A549 (cell line): ENCODE measurements at regions not wholly inside any gene's neighbourhood (a gene's known extent, or its start where the extent isn't known, plus 50 kb on each side); places are given as distances from the start of the nearest gene placed in this dataset.
"Not testable (repeated sequence)": the region's sequence is repeated elsewhere in the genome, so short reads cannot be mapped to it uniquely, and the experiment has no call there.

ENCODE experiments used
- ATAC-seq, 2 experiments: fragments of 200-7000 bp in 1 of 2; fragments of >200 bp in 1 of 2; cut with Nextera tagmentation in 1 of 2; cut with Tn5 transposase in 1 of 2; 3 replicates each; pipeline versions ENCODE4 v1.8.0 to v1.9.1; 2018 to 2020; ENCODE audit warnings: mild to moderate bottlenecking in 1 of 2, moderate library complexity in 1 of 2
- CTCF ChIA-PET: fragments of 300-600 bp; sonication (Branson Sonifier 250); formaldehyde crosslinking; extraction: SDS; loops from one replicate; lab custom pipeline; 2021; ENCODE audit warnings: antibody characterized with exemption, inconsistent platforms; lab: Yijun Ruan, JAX
- POLR2A ChIA-PET: fragments of 350-600 bp; formaldehyde crosslinking; extraction: SDS; loops from one replicate; lab custom pipeline; 2021; ENCODE audit warnings: antibody characterized with exemption, inconsistent platforms; lab: Yijun Ruan, JAX
- DNase-seq, 2 experiments: peaks; one replicate each; pipeline versions ENCODE4 v3.0.0 to v3.0.0-alpha.2; 2011 to 2016; ENCODE audit warnings: low read depth in 1 of 2, low spot score in 1 of 2
- FAIRE-seq: peaks from 2 replicates; lab custom pipeline; 2011; peaks lifted over from hg19 to GRCh38; lab: Jason Lieb, UNC
- H3K27ac ChIP-seq, 2 experiments: fragments of >200 bp; sonication (Bioruptor Twin); formaldehyde crosslinking; 3 replicates each; pipeline ENCODE4 v1.5.1; 2016 to 2017
- H3K4me1 ChIP-seq: fragments of >200 bp; sonication (Bioruptor Twin); formaldehyde crosslinking; 3 replicates; pipeline ENCODE4 v1.6.1; 2016
- H3K4me2 ChIP-seq: fragments of >200 bp; sonication (Bioruptor Twin); formaldehyde crosslinking; 3 replicates; pipeline ENCODE4 v1.6.1; 2016
- H3K4me3 ChIP-seq: fragments of >200 bp; sonication (Bioruptor Twin); formaldehyde crosslinking; 3 replicates; pipeline ENCODE4 v1.5.1; 2016
- H3K9me3 ChIP-seq: fragments of >200 bp; sonication (Bioruptor Twin); formaldehyde crosslinking; 3 replicates; pipeline ENCODE4 v1.6.1; 2016
- ATOH8 ChIP-seq: fragments of 250-450 bp; sonication (Bioruptor Pico); IDR thresholded peaks from 2 replicates; pipeline ENCODE4 v1.5.0; 2020; ENCODE audit warnings: low read depth, mild to moderate bottlenecking, moderate library complexity
- BCL3 ChIP-seq: fragments of >200 bp; sonication (Bioruptor Twin); formaldehyde crosslinking; IDR thresholded peaks from 3 replicates; pipeline ENCODE4 v1.6.1; 2016
- BHLHE40 ChIP-seq: IDR thresholded peaks from 2 replicates; pipeline ENCODE4 v1.6.1; 2012; ENCODE audit warnings: low read depth, low read length, inconsistent platforms
- CHD2 ChIP-seq: fragments of 150-350 bp; IDR thresholded peaks from 2 replicates; pipeline ENCODE4 v1.6.1; 2014; ENCODE audit warnings: low read length; ENCODE audit not compliant: partially characterized antibody
- CHD4 ChIP-seq: fragments of 200-600 bp; sonication (generic); IDR thresholded peaks from 2 replicates; pipeline ENCODE4 v1.6.1; 2016; ENCODE audit warnings: antibody characterized with exemption, mild to moderate bottlenecking, borderline replicate concordance
- CTCF ChIP-seq: fragments of >200 bp; sonication (Bioruptor Twin); formaldehyde crosslinking; IDR thresholded peaks from 3 replicates; pipeline ENCODE4 v1.5.1; 2016
- EHF ChIP-seq: fragments of 250-450 bp; sonication (Bioruptor Pico); IDR thresholded peaks from 2 replicates; pipeline ENCODE4 v1.5.0; 2020; ENCODE audit warnings: mild to moderate bottlenecking
- EHMT2 ChIP-seq: fragments of 200-600 bp; sonication (generic); IDR thresholded peaks from 2 replicates; pipeline ENCODE4 v1.6.1; 2016; ENCODE audit warnings: antibody characterized with exemption, low read depth, mild to moderate bottlenecking, moderate library complexity
- ELK1 ChIP-seq: fragments of 150-350 bp; IDR thresholded peaks from 2 replicates; pipeline ENCODE4 v1.6.1; 2014; ENCODE audit warnings: low read depth, mild to moderate bottlenecking, low read length
- FOSL2 ChIP-seq, 2 experiments: fragments of 450-650 bp in 1 of 2; fragments of >200 bp in 1 of 2; sonication (Bioruptor Twin) in 1 of 2; formaldehyde crosslinking; IDR thresholded peaks; 2 replicates each; pipeline versions ENCODE4 v1.5.0 to v1.6.1; 2016 to 2020; ENCODE audit warnings: mild to moderate bottlenecking in 1 of 2, moderate library complexity in 1 of 2
- HMGXB4 ChIP-seq: fragments of 250-450 bp; sonication (Bioruptor Pico); IDR thresholded peaks from 2 replicates; pipeline ENCODE4 v1.5.0; 2021; ENCODE audit warnings: mild to moderate bottlenecking, moderate library complexity, borderline replicate concordance
- HOXA7 ChIP-seq: fragments of 250-450 bp; sonication (Bioruptor Pico); IDR thresholded peaks from 2 replicates; pipeline ENCODE4 v1.5.0; 2020; ENCODE audit warnings: mild to moderate bottlenecking, moderate library complexity
- HOXB13 ChIP-seq: fragments of 250-450 bp; sonication (Bioruptor Pico); IDR thresholded peaks from 2 replicates; pipeline ENCODE4 v1.5.0; 2020; ENCODE audit warnings: low read depth, mild to moderate bottlenecking, moderate library complexity
- HOXB5 ChIP-seq: fragments of 250-450 bp; sonication (Bioruptor Pico); IDR thresholded peaks from 2 replicates; pipeline ENCODE4 v1.5.0; 2020; ENCODE audit warnings: mild to moderate bottlenecking, moderate library complexity
- KDM5A ChIP-seq: fragments of 200-600 bp; sonication (generic); IDR thresholded peaks from 2 replicates; pipeline ENCODE4 v1.6.1; 2016; ENCODE audit warnings: antibody characterized with exemption, mild to moderate bottlenecking
- MAX ChIP-seq: IDR thresholded peaks from 2 replicates; pipeline ENCODE4 v1.6.1; 2012
- POLR2A ChIP-seq: IDR thresholded peaks from 2 replicates; pipeline ENCODE4 v1.6.1; 2012; ENCODE audit warnings: mild to moderate bottlenecking, low read length
- POLR2AphosphoS2 ChIP-seq: conservative IDR thresholded peaks from 2 replicates; pipeline ENCODE4 v1.6.1; 2012; ENCODE audit warnings: low read length, improper control_type of control experiment, inconsistent platforms
- RARB ChIP-seq: fragments of 250-450 bp; sonication (Bioruptor Pico); IDR thresholded peaks from 2 replicates; pipeline ENCODE4 v1.8.0; 2021; ENCODE audit warnings: mild to moderate bottlenecking, moderate library complexity
- RCOR1 ChIP-seq: fragments of 150-350 bp; IDR thresholded peaks from 2 replicates; pipeline ENCODE4 v1.6.1; 2014; ENCODE audit warnings: antibody characterized with exemption, low read length, low read depth
- SMC3 ChIP-seq: fragments of >200 bp; sonication (Bioruptor Twin); formaldehyde crosslinking; IDR thresholded peaks from 3 replicates; pipeline ENCODE4 v1.6.1; 2018; ENCODE audit warnings: inconsistent platforms
- TFCP2L1 ChIP-seq: fragments of 250-450 bp; sonication (Bioruptor Pico); IDR thresholded peaks from 2 replicates; pipeline ENCODE4 v1.5.0; 2021; ENCODE audit warnings: mild to moderate bottlenecking
- TP53 ChIP-seq: fragments of 250-450 bp; sonication (Bioruptor Pico); IDR thresholded peaks from 2 replicates; pipeline ENCODE4 v1.5.0; 2021; ENCODE audit warnings: mild to moderate bottlenecking, moderate library complexity
- USF2 ChIP-seq: fragments of 450-650 bp; IDR thresholded peaks from 2 replicates; pipeline ENCODE4 v1.6.1; 2014; ENCODE audit warnings: antibody characterized with exemption
- ZC3H11A ChIP-seq: fragments of 450-650 bp; IDR thresholded peaks from 2 replicates; pipeline ENCODE4 v1.6.1; 2014; ENCODE audit warnings: antibody characterized with exemption, mild to moderate bottlenecking
- ZSCAN20 ChIP-seq: fragments of 250-450 bp; sonication (Bioruptor Pico); IDR thresholded peaks from 2 replicates; pipeline ENCODE4 v1.8.0; 2022; ENCODE audit warnings: mild to moderate bottlenecking, moderate library complexity
- WGBS: methylation state at CpG from one replicate; pipeline ENCODE4 v1.1.6; 2017; ENCODE audit errors: missing lambda C conversion rate; 5-methylcytosine and 5-hydroxymethylcytosine counted together

- no peak overlapping the region for H3K4me2 ChIP-seq
- no peak overlapping the region for H3K27ac ChIP-seq
- CTCF ChIA-PET: no interaction called here
- H3K9me3 ChIP-seq: no peaks in the 10 kb centered on the region
- no peak overlapping the region for H3K4me3 ChIP-seq
- POLR2A ChIA-PET: no interaction called here
- DNase-seq (no peak), ATAC-seq (no peak), FAIRE-seq (no peak)
- TF ChIP-seq SMC3 (no peak), TP53 (no peak), HMGXB4 (CRISPR knock-in tag) (no peak), HOXB5 (CRISPR knock-in tag) (no peak), KDM5A (no peak), ZSCAN20 (CRISPR knock-in tag) (no peak), BHLHE40 (no peak), FOSL2 (IDR thresholded peaks at IDR 0.05) (no peak), FOSL2 (CRISPR knock-in tag; IDR thresholded peaks at IDR 0.05) (no peak), CHD4 (no peak), CTCF (no peak)
- no peaks in the 10 kb centered on the region for H3K4me1 ChIP-seq
Observed at GRCh38 chr4:79552311-79552710, 144.3 kb upstream of the GK2 start.

- CTCF ChIA-PET: no interaction called here
- DNase-seq (no peak), ATAC-seq (no peak), FAIRE-seq (no peak)
- Histone ChIP-seq H3K4me3 (no peak overlapping the region), H3K9me3 (no peaks in the 10 kb centered on the region), H3K4me2 (no peak overlapping the region), H3K4me1 (no peaks in the 10 kb centered on the region), H3K27ac (no peak overlapping the region)
- POLR2A ChIA-PET: no interaction called here
- WGBS: 11% methylated on average over 5 of the region's 5 CpGs
- no peak for TF ChIP-seq USF2
- TF ChIP-seq TP53: no peak
- no peak for TF ChIP-seq POLR2AphosphoS2
- TF ChIP-seq CHD2: no peak
- no peak for TF ChIP-seq EHMT2
- TF ChIP-seq BCL3: no peak
- no peak for TF ChIP-seq HOXA7 (CRISPR knock-in tag)
- no peak for TF ChIP-seq ATOH8 (CRISPR knock-in tag)
- TF ChIP-seq ZC3H11A: no peak
Observed at GRCh38 chr4:79551555-79551954, 143.5 kb upstream of the GK2 start.

GRCh38 chr4:79547851-79548250 is 139.8 kb upstream of the GK2 start:
- ATAC-seq: no peak
- H3K4me2 ChIP-seq: no peak overlapping the region
- no peak overlapping the region for H3K27ac ChIP-seq
- TF ChIP-seq MAX (no peak), TFCP2L1 (CRISPR knock-in tag) (no peak), ZC3H11A (no peak), CHD2 (no peak), RARB (CRISPR knock-in tag) (no peak), EHF (CRISPR knock-in tag) (no peak), POLR2AphosphoS2 (no peak), HOXB5 (CRISPR knock-in tag) (no peak), HOXB13 (CRISPR knock-in tag) (no peak), RCOR1 (no peak), POLR2A (no peak), ELK1 (no peak)
- CTCF ChIA-PET: no interaction called here
- H3K9me3 ChIP-seq: no peaks in the 10 kb centered on the region
- FAIRE-seq: no peak
- H3K4me3 ChIP-seq: no peak overlapping the region
- WGBS: 4% methylated on average over 3 of the region's 3 CpGs
- POLR2A ChIA-PET: no interaction called here
- DNase-seq: no peak
- H3K4me1 ChIP-seq: no peaks in the 10 kb centered on the region

GRCh38 chr4:79545292-79545691 is 137.3 kb upstream of the GK2 start:
- H3K4me3 ChIP-seq, H3K4me1 ChIP-seq, FAIRE-seq, POLR2A ChIA-PET, CTCF ChIA-PET, ATAC-seq, H3K27ac ChIP-seq, H3K9me3 ChIP-seq, DNase-seq, H3K4me2 ChIP-seq: not testable (repeated sequence)
- WGBS: 0% methylated on average over 1 of the region's 1 CpG
